HL-60 (cell line): ENCODE measurements at regions not wholly inside any gene's neighbourhood (a gene's known extent, or its start where the extent isn't known, plus 50 kb on each side); places are given as distances from the start of the nearest gene placed in this dataset.

Experiments
- DNase-seq, 2 experiments: peaks; one replicate each; pipeline ENCODE4 v3.0.0-alpha.2; 2010 to 2020; ENCODE audit warnings: low read depth in 1 of 2, low spot score in 1 of 2
- H3K27ac ChIP-seq: fragments of 250-450 bp; sonication (Bioruptor Pico); replicated peaks from 2 replicates; pipeline ENCODE4 v1.5.1; 2020; ENCODE audit warnings: mild to moderate bottlenecking, moderate library complexity
- H3K27me3 ChIP-seq: fragments of 250-450 bp; sonication (Bioruptor Pico); 2 replicates; pipeline ENCODE4 v1.5.1; 2021; ENCODE audit warnings: mild to moderate bottlenecking, moderate library complexity; ENCODE audit not compliant: insufficient read depth, poor library complexity, severe bottlenecking
- H3K4me3 ChIP-seq: replicated peaks from 2 replicates; pipeline ENCODE4 v1.5.1; 2011; ENCODE audit warnings: mild to moderate bottlenecking, control low read depth, low read length; ENCODE audit not compliant: insufficient read depth
- GABPA ChIP-seq: IDR thresholded peaks from 2 replicates; pipeline ENCODE4 v1.6.1; 2012; ENCODE audit warnings: low read depth
- POLR2AphosphoS5 ChIP-seq: IDR thresholded peaks from 2 replicates; pipeline ENCODE4 v1.6.1; 2012; ENCODE audit warnings: low read depth
- SPI1 ChIP-seq: IDR thresholded peaks from 2 replicates; pipeline ENCODE4 v1.6.1; 2012; ENCODE audit warnings: low read depth, mild to moderate bottlenecking, borderline replicate concordance
- TF ChIP-seq, protein P1 (sequence below): IDR thresholded peaks from one replicate; pipeline ENCODE4 v1.5.1; 2011; ENCODE audit warnings: low read length, control low read depth, inconsistent platforms; ENCODE audit not compliant: insufficient read depth
- TF ChIP-seq, protein P2 (sequence below): IDR thresholded peaks from 2 replicates; pipeline ENCODE4 v1.6.1; 2012; ENCODE audit warnings: low read depth; ENCODE audit not compliant: insufficient replicate concordance

DNA sequence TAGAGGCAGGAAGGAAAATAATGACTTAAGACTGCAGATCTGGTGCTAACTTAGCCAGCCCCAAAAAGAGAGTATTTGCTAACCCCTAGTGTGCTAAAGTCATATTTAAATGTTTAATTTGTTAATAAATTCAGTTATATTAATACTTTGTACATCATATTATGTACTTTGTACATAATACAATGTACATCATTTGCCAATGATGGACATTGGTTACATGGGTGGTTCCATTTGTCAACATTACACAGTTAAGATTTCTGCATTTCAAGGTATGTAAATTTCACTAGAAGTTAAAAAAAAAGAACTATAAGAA lies 63.9 kb upstream of the PIM1 start:
- no peaks in the 10 kb centered on the region for H3K27me3 ChIP-seq
- H3K4me3 ChIP-seq = no peak overlapping the region
- TF ChIP-seq, protein P1, sequence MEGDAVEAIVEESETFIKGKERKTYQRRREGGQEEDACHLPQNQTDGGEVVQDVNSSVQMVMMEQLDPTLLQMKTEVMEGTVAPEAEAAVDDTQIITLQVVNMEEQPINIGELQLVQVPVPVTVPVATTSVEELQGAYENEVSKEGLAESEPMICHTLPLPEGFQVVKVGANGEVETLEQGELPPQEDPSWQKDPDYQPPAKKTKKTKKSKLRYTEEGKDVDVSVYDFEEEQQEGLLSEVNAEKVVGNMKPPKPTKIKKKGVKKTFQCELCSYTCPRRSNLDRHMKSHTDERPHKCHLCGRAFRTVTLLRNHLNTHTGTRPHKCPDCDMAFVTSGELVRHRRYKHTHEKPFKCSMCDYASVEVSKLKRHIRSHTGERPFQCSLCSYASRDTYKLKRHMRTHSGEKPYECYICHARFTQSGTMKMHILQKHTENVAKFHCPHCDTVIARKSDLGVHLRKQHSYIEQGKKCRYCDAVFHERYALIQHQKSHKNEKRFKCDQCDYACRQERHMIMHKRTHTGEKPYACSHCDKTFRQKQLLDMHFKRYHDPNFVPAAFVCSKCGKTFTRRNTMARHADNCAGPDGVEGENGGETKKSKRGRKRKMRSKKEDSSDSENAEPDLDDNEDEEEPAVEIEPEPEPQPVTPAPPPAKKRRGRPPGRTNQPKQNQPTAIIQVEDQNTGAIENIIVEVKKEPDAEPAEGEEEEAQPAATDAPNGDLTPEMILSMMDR = no peak
- no peak for TF ChIP-seq SPI1
- no peak for TF ChIP-seq POLR2AphosphoS5
- no peak for TF ChIP-seq GABPA
- TF ChIP-seq, protein P2, sequence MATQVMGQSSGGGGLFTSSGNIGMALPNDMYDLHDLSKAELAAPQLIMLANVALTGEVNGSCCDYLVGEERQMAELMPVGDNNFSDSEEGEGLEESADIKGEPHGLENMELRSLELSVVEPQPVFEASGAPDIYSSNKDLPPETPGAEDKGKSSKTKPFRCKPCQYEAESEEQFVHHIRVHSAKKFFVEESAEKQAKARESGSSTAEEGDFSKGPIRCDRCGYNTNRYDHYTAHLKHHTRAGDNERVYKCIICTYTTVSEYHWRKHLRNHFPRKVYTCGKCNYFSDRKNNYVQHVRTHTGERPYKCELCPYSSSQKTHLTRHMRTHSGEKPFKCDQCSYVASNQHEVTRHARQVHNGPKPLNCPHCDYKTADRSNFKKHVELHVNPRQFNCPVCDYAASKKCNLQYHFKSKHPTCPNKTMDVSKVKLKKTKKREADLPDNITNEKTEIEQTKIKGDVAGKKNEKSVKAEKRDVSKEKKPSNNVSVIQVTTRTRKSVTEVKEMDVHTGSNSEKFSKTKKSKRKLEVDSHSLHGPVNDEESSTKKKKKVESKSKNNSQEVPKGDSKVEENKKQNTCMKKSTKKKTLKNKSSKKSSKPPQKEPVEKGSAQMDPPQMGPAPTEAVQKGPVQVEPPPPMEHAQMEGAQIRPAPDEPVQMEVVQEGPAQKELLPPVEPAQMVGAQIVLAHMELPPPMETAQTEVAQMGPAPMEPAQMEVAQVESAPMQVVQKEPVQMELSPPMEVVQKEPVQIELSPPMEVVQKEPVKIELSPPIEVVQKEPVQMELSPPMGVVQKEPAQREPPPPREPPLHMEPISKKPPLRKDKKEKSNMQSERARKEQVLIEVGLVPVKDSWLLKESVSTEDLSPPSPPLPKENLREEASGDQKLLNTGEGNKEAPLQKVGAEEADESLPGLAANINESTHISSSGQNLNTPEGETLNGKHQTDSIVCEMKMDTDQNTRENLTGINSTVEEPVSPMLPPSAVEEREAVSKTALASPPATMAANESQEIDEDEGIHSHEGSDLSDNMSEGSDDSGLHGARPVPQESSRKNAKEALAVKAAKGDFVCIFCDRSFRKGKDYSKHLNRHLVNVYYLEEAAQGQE = no peak
- no peak overlapping the region for H3K27ac ChIP-seq
- no peak for DNase-seq

DNA sequence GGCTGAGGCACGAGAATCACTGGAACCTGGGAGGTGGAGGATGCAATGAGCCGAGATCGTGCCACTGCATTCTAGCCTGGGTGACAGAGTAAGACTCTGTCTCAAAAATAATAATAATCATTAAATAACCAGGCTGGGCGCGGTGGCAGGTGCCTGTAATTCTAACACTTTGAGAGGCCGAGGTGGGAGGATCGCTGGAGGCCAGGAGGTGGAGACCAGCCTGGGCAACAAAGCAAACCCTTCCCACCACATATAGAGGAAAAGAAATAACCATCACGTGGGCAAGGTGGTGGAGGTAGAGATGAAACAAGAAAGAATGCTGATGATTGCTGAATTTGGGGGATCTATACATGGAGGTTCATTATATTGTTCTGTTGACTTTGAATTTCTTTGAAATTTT lies 63.4 kb upstream of the PIM1 start:
- TF ChIP-seq SPI1 = no peak
- TF ChIP-seq, protein P2 = no peak
- TF ChIP-seq GABPA = no peak
- TF ChIP-seq POLR2AphosphoS5 = no peak
- TF ChIP-seq, protein P1 = no peak
- no peaks in the 10 kb centered on the region for H3K27me3 ChIP-seq
- no peak overlapping the region for H3K4me3 ChIP-seq
- no peak for DNase-seq
- H3K27ac ChIP-seq = no peak overlapping the region

DNA sequence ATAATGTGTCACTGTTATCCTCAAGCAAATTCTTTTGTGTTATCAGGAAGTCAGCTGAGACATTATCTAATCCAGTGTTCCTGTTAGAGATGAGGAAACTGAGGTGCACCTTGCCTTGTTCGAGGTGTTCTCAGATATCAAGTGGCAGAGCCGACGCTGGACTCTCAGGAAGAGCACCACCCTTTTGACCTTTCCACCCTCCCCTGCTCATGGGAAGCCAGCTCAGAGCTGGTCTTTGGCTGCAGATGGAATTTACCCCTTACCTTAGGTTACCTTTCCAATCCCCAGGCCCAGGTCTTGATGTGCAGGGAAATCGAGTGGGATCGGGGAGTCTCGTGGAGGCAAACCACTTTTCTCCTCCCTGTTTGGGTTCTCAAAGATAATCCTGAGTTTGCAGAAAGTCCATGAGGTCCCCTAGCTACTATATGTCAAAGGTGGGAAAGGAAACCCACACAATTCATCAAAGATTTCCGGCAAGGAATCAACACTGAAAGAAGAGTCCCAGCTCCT lies 62.9 kb upstream of the PIM1 start:
- TF ChIP-seq POLR2AphosphoS5 (no peak), SPI1 (no peak), GABPA (no peak)
- TF ChIP-seq, protein P1 = no peak
- TF ChIP-seq, protein P2 = no peak
- H3K27ac ChIP-seq = no peak overlapping the region
- H3K27me3 ChIP-seq = no peaks in the 10 kb centered on the region
- no peak overlapping the region for H3K4me3 ChIP-seq
- DNase-seq = no peak
